ENCODE measurements at regions not wholly inside any gene's neighbourhood (a gene's known extent, or its start where the extent isn't known, plus 50 kb on each side); places are given as distances from the start of the nearest gene placed in this dataset.

DNA sequence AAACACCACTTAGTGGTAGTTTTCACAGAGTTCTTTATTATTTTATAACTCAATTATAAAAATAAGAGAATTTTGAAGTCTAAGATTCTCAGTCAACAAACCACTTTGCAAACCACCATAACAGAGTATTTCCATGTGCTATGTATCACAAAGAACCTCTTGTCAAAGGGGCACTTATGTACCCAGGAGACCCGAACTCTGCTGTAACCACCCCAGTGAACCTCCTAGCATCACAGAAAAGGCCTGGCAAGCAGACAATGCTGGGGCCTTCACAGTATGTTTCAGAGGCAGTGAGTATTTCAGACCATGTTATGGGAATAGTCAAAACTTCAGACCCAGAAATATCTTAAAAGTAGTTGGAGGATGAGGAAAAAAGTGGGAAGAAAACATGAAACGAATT lies 714.1 kb downstream of the EFNB2 start:
- Mint-ChIP-seq H3K36me3 (ENCODE audit: low read depth) (no peaks in the 10 kb centered on the region), H3K27me3 (no peaks in the 10 kb centered on the region), H3K9me3 (no peaks in the 10 kb centered on the region), H3K4me3 (no peak overlapping the region), H3K4me1 (ENCODE audit: low read depth) (no peaks in the 10 kb centered on the region), H3K27ac (no peak overlapping the region)
- no peak for ATAC-seq
- TF ChIP-seq, protein P1, sequence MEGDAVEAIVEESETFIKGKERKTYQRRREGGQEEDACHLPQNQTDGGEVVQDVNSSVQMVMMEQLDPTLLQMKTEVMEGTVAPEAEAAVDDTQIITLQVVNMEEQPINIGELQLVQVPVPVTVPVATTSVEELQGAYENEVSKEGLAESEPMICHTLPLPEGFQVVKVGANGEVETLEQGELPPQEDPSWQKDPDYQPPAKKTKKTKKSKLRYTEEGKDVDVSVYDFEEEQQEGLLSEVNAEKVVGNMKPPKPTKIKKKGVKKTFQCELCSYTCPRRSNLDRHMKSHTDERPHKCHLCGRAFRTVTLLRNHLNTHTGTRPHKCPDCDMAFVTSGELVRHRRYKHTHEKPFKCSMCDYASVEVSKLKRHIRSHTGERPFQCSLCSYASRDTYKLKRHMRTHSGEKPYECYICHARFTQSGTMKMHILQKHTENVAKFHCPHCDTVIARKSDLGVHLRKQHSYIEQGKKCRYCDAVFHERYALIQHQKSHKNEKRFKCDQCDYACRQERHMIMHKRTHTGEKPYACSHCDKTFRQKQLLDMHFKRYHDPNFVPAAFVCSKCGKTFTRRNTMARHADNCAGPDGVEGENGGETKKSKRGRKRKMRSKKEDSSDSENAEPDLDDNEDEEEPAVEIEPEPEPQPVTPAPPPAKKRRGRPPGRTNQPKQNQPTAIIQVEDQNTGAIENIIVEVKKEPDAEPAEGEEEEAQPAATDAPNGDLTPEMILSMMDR (IDR thresholded peaks at IDR 0.05): no peak
- no peak for DNase-seq
- CTCF ChIA-PET: interaction anchor here (1.3 kb wide), 1 partner anchor 13 kb away, joined by 3 read pairs; no protein-coding TSS in a partner anchor
- POLR2A ChIA-PET: no interaction called here
- intact Hi-C loops (cut with micrococcal nuclease): no loop called here

DNA sequence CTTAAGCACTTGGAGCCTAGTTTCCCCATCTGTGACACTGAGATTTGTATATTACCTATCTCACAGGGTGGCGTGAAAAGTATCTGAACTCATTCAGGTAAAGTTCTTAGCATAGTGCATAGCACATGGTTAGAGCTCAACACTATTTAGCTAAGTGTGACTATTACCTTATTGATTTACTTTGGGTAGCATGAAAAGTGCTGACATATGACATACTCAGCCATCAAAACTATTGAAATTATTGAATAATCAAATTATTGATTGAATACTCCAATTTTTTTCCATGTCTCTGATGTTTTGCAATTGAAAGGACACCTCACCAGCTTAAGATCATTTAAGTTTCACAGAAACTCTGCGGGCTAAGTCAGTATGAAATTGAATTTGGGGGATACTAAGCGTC lies 715.0 kb downstream of the EFNB2 start:
- TF ChIP-seq, protein P1 (IDR thresholded peaks at IDR 0.05): no peak
- H3K36me3 Mint-ChIP-seq (ENCODE audit: low read depth): no peaks in the 10 kb centered on the region
- H3K27me3 Mint-ChIP-seq: no peaks in the 10 kb centered on the region
- CTCF ChIA-PET: no interaction called here
- no peaks in the 10 kb centered on the region for H3K9me3 Mint-ChIP-seq
- intact Hi-C loops (cut with micrococcal nuclease): no loop called here
- DNase-seq (no peak), ATAC-seq (no peak)
- no peak overlapping the region for H3K4me3 Mint-ChIP-seq
- no peaks in the 10 kb centered on the region for H3K4me1 Mint-ChIP-seq (ENCODE audit: low read depth)
- H3K27ac Mint-ChIP-seq: no peak overlapping the region
- POLR2A ChIA-PET: no interaction called here

DNA sequence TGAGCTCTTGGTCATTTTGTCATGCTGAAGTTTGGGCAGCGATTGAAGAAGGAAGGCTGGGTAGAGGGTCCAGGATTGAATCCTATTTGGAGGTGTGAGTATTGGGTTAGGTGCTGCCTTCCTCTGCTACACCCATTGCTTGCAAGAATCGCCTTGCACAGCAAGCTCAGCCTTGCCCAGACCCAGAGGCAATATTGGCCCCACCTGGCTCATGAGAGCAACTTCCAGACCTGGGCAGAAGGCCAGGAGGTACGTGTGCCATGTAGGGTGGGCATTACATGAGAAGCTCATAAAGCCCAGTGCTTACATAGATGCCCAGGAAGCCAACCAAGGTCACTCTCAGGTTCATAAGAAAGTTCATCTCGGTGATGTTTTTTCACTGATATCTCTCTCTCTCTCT lies 718.0 kb downstream of the EFNB2 start:
- H3K4me1 Mint-ChIP-seq (ENCODE audit: low read depth): no peaks in the 10 kb centered on the region
- intact Hi-C loops (cut with micrococcal nuclease): no loop called here
- ChIA-PET CTCF (no interaction called here), POLR2A (no interaction called here)
- TF ChIP-seq, protein P1 (IDR thresholded peaks at IDR 0.05): no peak
- DNase-seq: no peak
- no peaks in the 10 kb centered on the region for H3K36me3 Mint-ChIP-seq (ENCODE audit: low read depth)
- no peaks in the 10 kb centered on the region for H3K9me3 Mint-ChIP-seq
- no peaks in the 10 kb centered on the region for H3K27me3 Mint-ChIP-seq
- ATAC-seq: no peak
- no peak overlapping the region for H3K27ac Mint-ChIP-seq
- no peak overlapping the region for H3K4me3 Mint-ChIP-seq

DNA sequence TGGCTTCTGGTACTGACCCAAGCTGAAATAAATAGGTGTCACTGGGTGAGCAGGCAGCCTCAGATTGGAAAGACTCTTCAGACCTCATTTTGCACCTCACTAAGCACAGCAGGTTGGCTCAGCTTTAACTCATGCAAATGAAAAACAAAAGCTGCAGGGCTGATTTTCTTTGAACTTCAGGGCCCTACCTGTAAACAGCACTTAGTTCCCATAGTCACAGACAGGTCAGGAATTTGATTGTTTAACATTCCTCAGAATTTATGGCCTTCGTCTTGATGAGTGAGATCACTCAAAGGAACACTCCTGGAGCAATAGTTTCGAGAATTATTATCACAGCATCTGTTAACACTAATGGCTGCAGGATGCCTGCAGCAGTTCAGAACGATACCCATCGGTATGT lies 718.5 kb downstream of the EFNB2 start:
- Mint-ChIP-seq H3K36me3 (ENCODE audit: low read depth) (no peaks in the 10 kb centered on the region), H3K9me3 (no peaks in the 10 kb centered on the region), H3K27me3 (no peaks in the 10 kb centered on the region), H3K27ac (no peak overlapping the region), H3K4me1 (ENCODE audit: low read depth) (no peaks in the 10 kb centered on the region), H3K4me3 (no peak overlapping the region)
- ChIA-PET POLR2A (no interaction called here), CTCF (no interaction called here)
- no peak for DNase-seq
- intact Hi-C loops (cut with micrococcal nuclease): no loop called here
- TF ChIP-seq, protein P1 (IDR thresholded peaks at IDR 0.05): no peak
- ATAC-seq: no peak

DNA sequence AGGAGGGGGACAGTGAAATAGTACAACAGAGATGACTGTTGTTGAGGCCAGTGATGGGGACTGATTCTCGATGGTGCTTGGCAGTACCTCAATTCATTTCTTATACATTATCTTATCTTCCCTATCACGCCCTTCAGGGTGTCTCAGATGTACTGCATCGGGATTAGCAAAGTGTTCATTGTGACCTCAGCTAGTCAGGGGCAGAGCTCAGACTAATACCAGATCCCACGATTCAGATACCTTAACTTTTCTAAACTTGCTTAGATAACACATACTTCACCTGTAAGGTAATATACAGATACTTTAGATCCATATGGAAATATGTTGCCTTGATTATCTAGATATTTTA lies 720.6 kb downstream of the EFNB2 start:
- CTCF ChIA-PET: no interaction called here
- intact Hi-C loops (cut with micrococcal nuclease): no loop called here
- Mint-ChIP-seq H3K9me3 (no peaks in the 10 kb centered on the region), H3K36me3 (ENCODE audit: low read depth) (no peaks in the 10 kb centered on the region), H3K4me3 (no peak overlapping the region), H3K27ac (no peak overlapping the region), H3K4me1 (ENCODE audit: low read depth) (no peaks in the 10 kb centered on the region), H3K27me3 (no peaks in the 10 kb centered on the region)
- ATAC-seq (no peak), DNase-seq (no peak)
- TF ChIP-seq, protein P1 (IDR thresholded peaks at IDR 0.05): no peak
- POLR2A ChIA-PET: no interaction called here

Data from activated CD8-positive, alpha-beta T cell treated with anti-CD3 and anti-CD28 coated beads for 36 hours (primary cell).